GM18502 (cell line): ENCODE measurements at regions not wholly inside any gene's neighbourhood (a gene's known extent, or its start where the extent isn't known, plus 50 kb on each side); places are given as distances from the start of the nearest gene placed in this dataset.
"Not testable (repeated sequence)": the region's sequence is repeated elsewhere in the genome, so short reads cannot be mapped to it uniquely, and the experiment has no call there.

Source experiments
- ATAC-seq: cut with Tn5 transposase; IDR thresholded peaks from one replicate; pipeline ENCODE4 v1.9.1; 2021; ENCODE audit warnings: mild to moderate bottlenecking; ENCODE audit not compliant: unreplicated experiment, poor library complexity

DNA sequence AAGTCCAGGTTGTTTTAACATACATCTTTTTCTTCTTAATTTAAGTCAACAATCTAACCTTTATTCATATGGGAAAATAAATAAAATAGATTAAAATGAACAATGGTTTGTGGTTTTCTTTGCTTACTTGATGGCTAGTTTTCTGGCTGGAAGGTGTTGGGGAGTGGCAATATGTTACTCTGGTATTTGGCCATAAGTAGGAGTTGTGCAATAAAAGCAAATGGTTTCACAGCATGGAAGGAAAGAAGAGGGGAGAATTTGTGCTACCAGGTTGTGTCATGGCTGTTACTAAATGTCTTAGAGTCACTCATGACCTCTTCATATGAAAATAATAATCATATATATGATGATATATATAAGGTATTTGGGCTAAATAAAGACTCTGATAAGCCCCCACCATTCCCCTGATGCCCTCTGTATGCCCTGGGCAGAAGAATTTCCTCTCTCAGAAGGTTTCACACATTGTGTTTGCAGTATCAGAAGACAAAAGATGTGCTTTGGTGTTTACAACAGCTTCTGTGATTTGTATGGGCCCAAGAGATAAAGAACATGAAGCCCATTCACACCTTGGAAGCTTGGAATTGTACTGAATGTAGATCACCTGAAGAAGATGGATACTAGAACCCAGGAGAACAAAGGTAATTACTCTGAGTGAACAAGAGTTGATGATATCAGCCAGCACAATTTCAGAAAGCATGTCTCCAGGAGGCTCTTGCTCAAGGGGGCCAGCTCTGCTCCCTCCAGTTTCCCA, 160.9 kb downstream of the ALG10B start:
- no peak for ATAC-seq

DNA sequence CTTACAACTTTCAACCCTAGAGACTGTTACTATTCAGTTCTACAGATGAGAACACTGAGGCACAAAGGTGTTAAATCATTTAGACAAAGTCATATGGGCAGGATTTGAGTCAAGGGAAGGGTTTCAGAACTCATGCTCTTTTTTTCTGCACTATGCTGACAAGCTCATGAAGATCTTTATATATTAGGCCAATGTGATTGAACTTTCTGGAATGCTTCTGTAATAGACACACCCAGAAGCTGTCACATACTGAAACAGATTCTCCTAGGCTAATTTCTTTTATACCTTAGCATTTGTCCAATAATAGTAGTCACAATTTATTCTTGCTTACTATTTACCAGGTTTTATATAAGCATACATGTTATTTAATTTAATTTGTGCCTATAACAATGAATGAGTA, 164.0 kb downstream of the ALG10B start:
- no peak for ATAC-seq

DNA sequence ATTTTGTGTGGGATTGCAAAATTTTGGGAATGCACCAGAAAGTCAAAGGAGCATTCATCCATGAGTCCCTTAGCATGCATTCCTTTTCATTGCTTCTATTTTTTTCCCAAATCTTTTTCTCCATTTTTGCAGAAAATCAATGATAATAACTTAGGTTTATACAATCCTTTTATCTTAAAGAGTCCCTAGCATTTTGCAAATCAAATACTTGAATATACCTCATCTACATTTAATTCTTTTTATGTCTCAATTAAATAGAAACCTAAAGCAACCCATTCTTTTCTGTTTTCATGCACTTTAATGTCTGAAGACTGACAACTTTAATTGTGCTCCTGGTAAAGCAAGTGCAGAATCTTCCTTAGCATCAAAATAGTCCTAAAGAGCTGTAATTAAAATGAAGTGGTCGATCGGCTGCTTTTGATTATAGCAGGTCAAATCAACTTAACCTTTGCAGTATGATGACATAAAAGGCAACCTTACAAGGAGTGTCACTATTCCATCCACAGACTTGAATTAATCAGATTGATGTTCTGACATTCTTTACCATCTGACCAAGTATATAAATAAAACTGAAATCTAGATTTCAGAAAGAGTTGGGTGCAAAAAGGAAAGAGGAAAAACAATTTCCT, 168.4 kb downstream of the ALG10B start:
- ATAC-seq, result no peak

GRCh38 chr12:38488866-38489265, 172.3 kb downstream of the ALG10B start:
- no peak for ATAC-seq

DNA sequence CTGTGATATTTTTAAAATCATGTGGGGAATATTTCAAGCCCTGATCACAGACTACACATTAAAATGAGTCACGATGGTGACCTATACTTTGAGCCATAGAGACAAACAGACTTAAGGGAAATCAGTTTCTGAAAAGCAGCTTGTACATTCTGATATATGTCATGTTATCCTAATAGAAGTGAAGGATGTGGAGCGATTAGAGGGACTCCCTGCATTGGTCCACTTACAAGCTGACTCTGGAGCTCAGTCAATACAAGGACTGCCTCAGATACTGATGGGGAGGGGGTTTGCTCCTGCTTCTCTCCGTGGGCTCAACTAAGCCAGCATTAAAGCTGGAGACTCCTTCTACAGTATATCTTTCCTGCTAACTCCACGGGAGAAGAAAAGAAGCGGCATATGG, 173.5 kb downstream of the ALG10B start:
- ATAC-seq, result no peak

DNA sequence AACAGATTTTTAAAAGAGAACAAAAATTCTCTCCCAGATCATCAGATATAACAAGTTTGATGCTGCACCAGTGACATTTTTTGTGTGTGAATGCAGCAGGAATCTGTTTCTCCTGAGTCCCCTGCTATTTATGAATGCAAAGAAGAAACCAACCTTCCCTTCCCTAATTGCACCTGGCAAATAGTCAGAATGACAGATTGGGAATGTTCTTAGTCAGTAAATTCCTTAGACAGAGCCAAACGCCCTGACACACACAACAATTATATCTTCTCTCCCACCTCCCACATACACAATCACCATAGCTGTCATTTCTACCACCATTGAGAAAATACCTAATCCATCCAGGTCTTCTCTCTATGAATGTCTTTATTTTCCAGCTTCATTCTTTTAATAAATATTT, 174.4 kb downstream of the ALG10B start:
- ATAC-seq, result no peak

- ATAC-seq, result no peak
Observed at GRCh38 chr12:38501481-38501880, 184.9 kb downstream of the ALG10B start.

- no peak for ATAC-seq
Observed at GRCh38 chr12:38501991-38502390, 185.4 kb downstream of the ALG10B start.

DNA sequence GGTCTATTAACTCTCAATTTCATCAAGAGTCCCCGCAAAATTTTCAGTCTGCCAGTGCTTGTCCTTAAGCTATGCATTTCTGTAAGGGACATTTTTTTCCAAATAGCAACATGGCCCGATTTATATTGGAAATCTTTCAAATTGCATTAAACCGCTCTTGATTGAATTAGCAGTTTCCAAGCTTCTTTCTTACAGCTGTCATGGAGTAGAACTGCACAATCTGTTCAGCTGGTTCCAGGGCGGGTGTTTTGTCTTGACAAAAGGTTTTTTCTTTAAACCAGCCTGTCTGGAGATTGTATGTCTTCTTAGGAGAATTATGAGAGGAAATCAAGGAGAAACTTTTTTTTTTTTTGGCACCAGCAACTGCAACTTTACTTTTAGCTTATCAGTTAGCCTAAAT, 185.8 kb downstream of the ALG10B start:
- no peak for ATAC-seq

GRCh38 chr12:38507839-38508238, 191.3 kb downstream of the ALG10B start:
- no peak for ATAC-seq

- ATAC-seq, result no peak
Observed at GRCh38 chr12:38508246-38508645, 191.7 kb downstream of the ALG10B start.

DNA sequence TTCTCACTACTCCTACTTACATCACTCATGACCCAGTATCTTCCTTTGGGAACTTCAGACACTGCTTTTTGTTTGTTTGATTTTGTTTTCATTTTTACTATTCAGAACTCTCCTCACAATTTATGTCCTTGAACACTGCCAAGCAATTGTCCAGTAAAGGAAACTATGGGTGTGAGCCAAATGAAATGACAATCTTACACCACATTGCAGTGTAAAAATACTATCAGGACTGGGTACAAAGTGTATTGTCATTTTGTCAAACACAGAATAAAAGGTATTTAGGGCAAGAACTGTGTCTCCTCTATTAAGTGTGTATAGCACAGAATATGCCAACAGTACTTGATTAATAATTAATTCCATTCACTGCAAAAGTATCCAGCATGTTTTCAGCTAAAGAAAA, 199.3 kb downstream of the ALG10B start:
- ATAC-seq, result no peak

DNA sequence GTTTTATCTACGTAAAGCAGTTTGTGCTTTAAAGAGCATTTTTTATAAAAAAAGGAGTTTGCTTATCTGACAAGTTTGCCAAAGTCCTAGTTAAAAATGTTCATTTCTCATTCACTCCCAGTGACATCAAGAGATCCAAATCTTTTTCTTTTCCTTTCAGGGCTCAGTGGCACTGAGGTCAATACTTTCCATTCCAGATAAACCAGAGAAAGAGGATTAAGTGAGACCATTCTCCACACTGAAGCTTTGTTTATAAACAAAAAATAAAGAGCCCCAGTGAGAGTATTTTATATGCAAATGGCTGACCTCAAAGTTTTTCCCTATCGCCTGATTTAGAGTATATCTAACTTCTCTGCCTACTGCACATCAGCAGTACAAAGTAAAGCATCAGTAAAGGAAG, 199.8 kb downstream of the ALG10B start:
- no peak for ATAC-seq

GRCh38 chr12:38523920-38524319, 207.3 kb downstream of the ALG10B start:
- no peak for ATAC-seq

- no peak for ATAC-seq
Observed at GRCh38 chr12:38527631-38528030, 211.1 kb downstream of the ALG10B start.

DNA sequence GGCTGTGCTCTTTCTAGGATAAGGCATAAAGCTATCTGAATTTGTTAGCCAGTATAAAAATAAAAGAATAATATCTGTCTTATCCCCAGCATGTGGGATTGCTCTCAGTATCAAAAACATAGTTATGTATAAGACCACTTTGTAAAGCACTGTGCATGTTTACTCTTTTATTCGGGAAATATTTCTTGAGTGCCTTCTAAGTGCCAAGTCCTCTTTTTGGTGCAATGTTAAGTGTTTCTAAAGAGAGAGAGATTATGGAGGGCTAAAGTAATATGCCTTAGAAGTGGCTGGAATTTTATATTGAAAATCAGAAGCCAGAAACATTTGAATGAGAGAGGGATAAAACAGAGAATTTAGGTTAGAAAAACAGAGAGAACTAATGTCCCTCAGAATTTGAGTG, 212.0 kb downstream of the ALG10B start:
- no peak for ATAC-seq

DNA sequence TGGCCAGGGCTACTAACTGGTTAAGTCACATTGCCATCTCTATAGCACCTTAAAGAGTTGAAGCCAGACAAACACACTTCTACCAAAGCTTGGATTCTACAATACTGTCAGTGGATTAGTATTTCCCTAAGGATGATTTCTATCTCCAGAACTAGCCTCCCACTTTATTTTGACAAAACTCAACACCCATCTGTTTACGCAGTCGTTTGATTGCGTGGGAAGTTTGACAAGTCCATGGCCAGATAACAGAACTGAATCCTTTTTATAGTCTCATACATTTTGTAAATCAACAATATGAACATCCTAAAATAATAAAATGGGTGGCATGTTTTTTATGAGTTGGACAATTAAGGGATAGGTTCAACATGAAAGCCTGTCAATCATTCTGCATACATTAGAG, 212.7 kb downstream of the ALG10B start:
- not testable (repeated sequence) for ATAC-seq

DNA sequence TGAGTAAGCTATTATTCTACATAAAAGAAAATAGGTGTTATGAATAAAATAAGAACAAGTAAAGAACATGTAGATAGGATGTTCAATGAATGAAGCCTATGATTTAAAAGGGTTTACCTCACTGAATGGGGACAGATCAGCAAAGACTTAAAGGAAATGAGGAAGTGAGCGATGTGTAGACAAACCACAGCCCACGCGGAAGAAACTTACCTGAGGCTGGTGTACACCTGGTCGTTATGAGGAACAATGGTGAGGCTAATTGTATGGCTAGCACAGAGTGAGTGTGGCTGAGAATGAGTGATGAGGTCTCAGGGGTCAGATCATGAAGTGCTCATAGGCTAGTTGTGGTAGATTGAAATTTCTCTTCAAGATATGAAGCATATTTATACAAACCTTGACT, 221.7 kb downstream of the ALG10B start:
- ATAC-seq, result no peak

GRCh38 chr12:38540156-38540555, 223.6 kb downstream of the ALG10B start:
- no peak for ATAC-seq

- ATAC-seq, result no peak
Observed at GRCh38 chr12:38541849-38542248, 225.3 kb downstream of the ALG10B start.

- no peak for ATAC-seq
Observed at GRCh38 chr12:38543151-38543550, 226.6 kb downstream of the ALG10B start.
